NCI-H1105 (cell line): ENCODE measurements at regions not wholly inside any gene's neighbourhood (a gene's known extent, or its start where the extent isn't known, plus 50 kb on each side); places are given as distances from the start of the nearest gene placed in this dataset.
"Not testable (repeated sequence)": the region's sequence is repeated elsewhere in the genome, so short reads cannot be mapped to it uniquely, and the experiment has no call there.

ENCODE experiments used
- DNase-seq: peaks from one replicate; lab custom pipeline; 2025; lab: John Stamatoyannopoulos, UW

DNA sequence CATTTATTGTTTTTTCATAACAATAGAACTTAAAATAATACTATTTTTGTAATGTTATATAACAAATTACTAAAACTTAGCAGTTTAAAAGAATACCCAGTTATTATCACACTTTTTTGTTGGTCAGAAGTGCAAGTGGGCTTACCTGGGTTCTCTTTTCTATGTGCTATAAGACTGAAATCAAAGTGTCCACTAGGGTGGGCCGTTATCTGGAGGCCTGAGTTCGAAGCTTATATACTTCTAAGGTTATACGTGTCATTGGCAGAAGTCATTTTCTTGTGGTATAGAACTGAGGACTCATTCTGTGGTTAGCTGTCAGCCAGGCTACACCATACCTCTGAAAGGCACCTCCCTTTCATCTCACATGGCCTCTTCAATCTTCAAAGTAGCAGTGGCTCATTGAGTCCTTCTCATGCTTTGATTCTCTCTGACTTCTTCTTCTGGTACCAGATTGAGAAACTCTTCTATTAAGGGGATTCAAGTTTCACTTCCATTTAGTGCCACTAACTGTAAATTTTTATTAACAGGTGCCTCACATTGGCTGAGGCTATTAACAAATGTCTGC, 414.3 kb downstream of the AMY1C start:
- DNase-seq: no peak

DNA sequence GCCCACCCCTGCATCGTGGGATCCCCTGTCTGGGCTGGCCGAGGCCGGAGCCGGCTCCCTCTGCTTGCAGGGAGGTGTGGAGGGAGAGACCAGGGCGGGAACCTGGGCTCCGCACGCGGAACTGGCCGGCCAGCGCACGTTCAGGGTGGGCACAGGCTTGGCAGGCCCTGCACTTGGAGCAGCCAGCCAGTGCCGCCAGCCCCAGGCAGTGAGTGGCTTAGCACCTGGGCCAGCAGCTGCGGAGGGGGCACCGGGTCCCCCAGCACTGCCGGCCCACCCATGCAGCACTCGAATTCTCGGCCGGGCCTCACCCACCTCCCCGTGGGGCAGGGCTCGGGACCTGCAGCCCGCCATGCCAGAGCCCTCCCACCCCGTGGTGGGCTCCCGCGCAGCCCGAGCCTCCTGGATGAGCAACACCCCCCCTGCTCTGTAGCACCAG, 422.6 kb downstream of the AMY1C start:
- DNase-seq: no peak

GRCh38 chr1:104182251-104182650, 432.6 kb downstream of the AMY1C start:
- DNase-seq: no peak

GRCh38 chr1:104189207-104189606, 439.5 kb downstream of the AMY1C start:
- DNase-seq: no peak

- no peak for DNase-seq
Observed at GRCh38 chr1:104190821-104191220, 441.1 kb downstream of the AMY1C start.

DNA sequence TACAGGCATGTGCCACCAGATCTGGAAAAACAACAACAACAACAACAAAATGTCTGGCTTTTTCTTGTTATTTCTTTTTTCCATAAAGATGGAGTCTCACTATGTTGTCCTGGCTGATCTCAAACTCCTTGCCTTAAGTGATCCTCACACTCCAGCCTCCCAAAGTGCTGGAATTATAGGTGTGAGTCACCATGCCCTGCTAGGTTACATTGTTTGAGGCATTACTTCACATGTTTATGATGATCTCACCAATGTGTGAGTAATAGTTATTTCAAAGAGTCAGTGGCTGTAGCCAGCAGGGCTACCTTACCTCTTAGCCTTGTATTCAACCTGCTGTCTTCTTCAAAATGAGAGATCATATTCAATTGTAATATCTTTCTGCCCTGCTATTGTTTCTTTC, 445.7 kb downstream of the AMY1C start:
- no peak for DNase-seq

GRCh38 chr1:104196136-104196535, 446.4 kb downstream of the AMY1C start:
- DNase-seq: no peak

- DNase-seq: no peak
Observed at GRCh38 chr1:104197516-104197915, 447.8 kb downstream of the AMY1C start.

DNA sequence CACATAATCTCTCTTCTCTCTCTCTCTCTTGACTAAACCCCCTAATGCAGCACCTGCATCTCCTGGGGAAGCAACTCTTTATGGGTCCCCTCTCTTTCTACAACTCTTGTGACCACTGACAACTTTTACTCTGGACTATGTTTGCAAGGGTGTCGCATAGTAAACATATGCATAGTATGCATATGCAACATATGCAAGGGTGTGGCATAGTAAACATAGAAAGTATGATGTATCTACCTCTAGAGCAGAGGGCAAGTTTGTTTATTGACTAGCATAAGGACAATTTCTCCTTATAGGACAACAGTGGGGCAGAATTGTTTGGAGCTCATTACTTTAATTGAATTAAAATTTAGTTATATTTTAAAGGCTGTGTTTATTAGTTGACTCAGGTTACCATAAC, 462.5 kb downstream of the AMY1C start:
- DNase-seq: no peak

- DNase-seq: not testable (repeated sequence)
Observed at GRCh38 chr1:104217395-104217986, 467.8 kb downstream of the AMY1C start.

GRCh38 chr1:104229860-104230259, 480.2 kb downstream of the AMY1C start:
- no peak for DNase-seq

- no peak for DNase-seq
Observed at GRCh38 chr1:104231676-104232075, 482.0 kb downstream of the AMY1C start.

DNA sequence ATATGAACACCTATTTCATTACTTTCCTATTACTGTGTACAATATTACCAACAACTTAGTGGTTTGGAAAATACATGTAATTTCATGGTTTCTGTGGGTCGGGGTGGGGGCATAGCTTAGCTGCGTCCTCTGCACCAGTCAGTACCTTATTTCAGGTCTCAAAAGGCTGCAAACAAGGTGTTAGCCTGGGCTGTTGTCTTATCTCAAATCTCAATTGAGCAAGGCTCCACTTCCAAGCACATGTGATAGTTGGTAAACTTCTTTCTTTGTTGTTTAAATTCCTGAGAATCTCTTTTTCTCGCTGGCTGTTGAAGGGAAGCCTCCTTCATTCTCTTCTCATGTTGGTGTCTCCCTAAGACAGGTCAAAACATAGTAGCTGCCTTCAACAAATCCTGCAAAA, 485.4 kb downstream of the AMY1C start:
- no peak for DNase-seq

- DNase-seq: no peak
Observed at GRCh38 chr1:104238991-104239390, 489.3 kb downstream of the AMY1C start.

GRCh38 chr1:104248385-104248784, 498.7 kb downstream of the AMY1C start:
- DNase-seq: no peak

DNA sequence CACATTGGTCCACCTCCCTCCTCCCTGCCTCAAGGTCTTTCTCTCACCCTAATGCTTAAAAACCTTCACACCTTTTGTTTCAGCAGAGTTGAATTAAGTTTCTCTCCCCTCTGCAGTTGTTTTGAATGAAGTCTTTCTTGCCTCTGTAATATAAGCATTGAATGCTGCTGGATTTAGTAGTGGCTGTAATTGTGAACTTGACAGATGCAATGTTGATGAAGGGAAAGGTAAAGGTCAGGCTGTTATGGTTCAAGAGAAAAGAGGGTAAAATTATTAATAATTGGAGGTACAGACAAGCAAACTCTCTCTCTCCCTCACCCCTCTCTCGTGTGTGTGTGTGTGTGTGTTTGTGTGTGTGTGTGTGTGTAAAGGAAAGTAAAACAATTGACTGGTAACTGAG, 509.8 kb downstream of the AMY1C start:
- DNase-seq: no peak

DNA sequence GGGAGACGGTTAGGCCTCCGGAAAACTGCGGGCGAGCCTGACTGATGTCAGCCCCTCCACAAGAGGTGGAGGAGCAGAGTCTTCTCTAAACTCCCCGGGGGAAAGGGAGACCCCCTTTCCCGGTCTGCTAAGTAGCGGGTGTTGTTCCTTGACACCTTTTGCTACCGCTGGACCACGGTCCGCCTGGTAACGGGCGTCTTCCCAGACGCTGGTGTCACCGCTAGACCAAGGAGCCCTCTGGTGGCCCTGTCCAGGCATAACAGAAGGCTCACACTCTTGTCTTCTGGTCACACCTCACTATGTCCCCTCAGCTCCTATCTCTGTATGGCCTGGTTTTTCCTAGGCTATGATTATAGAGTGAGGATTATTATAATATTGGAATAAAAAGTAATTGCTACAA, 513.4 kb downstream of the AMY1C start:
- DNase-seq: not testable (repeated sequence)

GRCh38 chr1:104264521-104264920, 514.8 kb downstream of the AMY1C start:
- DNase-seq: no peak

- DNase-seq: no peak
Observed at GRCh38 chr1:104265163-104265562, 515.5 kb downstream of the AMY1C start.

DNA sequence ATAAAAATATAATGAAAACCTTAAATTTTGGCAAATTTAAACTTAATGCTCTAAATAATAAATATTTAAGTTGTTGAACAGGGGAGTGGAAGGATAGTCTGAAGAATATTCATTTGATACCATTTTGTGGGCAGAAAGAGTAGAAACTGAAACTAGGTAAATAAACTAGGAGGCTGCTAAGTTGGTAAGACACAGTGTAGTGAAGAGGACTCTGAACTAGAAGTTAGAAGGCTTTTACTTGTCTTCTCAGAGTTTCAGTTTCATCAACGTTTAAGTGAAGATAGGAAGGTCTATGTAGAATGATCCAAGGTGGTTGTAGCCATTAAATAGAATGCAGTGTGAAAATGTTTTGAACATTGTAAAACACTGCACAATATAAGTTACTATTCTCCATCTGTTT, 516.9 kb downstream of the AMY1C start:
- no peak for DNase-seq

GRCh38 chr1:104288322-104288721, 538.6 kb downstream of the AMY1C start:
- DNase-seq: not testable (repeated sequence)

- no peak for DNase-seq
Observed at GRCh38 chr1:104291156-104291555, 541.5 kb downstream of the AMY1C start.

- peak; percentile 89 for DNase-seq
Observed at GRCh38 chr1:104294259-104294658, 544.6 kb downstream of the AMY1C start.

DNA sequence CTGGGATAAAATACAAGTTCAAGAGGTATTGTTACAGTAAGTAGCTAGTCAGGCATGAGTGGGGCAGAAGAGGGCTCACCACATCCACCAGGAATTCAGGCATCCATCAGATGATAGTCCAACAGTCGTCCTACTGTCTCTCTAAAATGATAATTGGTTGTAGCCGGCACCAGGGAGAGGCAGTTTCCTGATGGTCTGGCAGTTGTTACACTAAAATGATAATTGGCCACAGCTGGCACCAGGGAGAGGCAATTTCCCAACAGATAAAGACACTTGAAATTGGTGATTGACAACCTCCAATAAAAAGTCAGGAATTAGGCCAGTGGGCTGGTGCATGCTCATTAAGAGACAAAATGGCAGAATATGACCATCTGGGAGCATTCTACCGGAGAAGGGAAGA, 545.8 kb downstream of the AMY1C start:
- DNase-seq: peak; percentile 76
